ENCODE measurements at regions not wholly inside any gene's neighbourhood (a gene's known extent, or its start where the extent isn't known, plus 50 kb on each side); places are given as distances from the start of the nearest gene placed in this dataset.

GRCh38 chr5:17441351-17441750 is 56.7 kb upstream of the TAF11L2 start:
- TF ChIP-seq, protein P1, sequence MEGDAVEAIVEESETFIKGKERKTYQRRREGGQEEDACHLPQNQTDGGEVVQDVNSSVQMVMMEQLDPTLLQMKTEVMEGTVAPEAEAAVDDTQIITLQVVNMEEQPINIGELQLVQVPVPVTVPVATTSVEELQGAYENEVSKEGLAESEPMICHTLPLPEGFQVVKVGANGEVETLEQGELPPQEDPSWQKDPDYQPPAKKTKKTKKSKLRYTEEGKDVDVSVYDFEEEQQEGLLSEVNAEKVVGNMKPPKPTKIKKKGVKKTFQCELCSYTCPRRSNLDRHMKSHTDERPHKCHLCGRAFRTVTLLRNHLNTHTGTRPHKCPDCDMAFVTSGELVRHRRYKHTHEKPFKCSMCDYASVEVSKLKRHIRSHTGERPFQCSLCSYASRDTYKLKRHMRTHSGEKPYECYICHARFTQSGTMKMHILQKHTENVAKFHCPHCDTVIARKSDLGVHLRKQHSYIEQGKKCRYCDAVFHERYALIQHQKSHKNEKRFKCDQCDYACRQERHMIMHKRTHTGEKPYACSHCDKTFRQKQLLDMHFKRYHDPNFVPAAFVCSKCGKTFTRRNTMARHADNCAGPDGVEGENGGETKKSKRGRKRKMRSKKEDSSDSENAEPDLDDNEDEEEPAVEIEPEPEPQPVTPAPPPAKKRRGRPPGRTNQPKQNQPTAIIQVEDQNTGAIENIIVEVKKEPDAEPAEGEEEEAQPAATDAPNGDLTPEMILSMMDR (conservative IDR thresholded peaks at IDR 0.05; ENCODE audit: low read length): no peak
- no peak for TF ChIP-seq EZH2phosphoT487 (IDR thresholded peaks at IDR 0.05; ENCODE audit: borderline replicate concordance, low read depth, low read length)
